Amygdala (tissue), 56 donors: ENCODE measurements at regions not wholly inside any gene's neighbourhood (a gene's known extent, or its start where the extent isn't known, plus 50 kb on each side); places are given as distances from the start of the nearest gene placed in this dataset.
"Not testable (repeated sequence)": the region's sequence is repeated elsewhere in the genome, so short reads cannot be mapped to it uniquely, and the experiment has no call there.

Experiments
- DNase-seq, 56 donors: peaks; one replicate each; lab custom pipeline; 2025; lab: John Stamatoyannopoulos, UW

GRCh38 chr5:174825587-174825986, 101.2 kb downstream of the MSX2 start:
- DNase-seq, result no peak

DNA sequence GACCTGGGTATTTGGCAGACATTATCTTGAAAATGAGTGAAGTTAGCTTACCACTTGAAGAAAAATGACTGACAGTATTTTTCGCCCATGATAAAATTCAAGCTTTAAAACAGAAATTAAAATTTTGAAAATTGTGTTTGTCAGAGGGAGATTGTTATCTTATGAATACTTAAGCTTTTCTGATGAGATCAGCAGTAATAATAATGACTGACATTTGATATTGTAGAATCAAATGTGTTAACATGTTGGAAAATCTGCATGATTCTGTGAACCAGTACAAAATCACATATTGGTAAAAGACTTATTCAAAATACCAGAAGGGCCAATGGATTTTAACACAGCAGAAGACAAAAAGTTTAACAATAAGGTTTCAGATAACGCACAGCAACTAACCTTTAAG, 94.0 kb downstream of the MSX2 start:
- no peak for DNase-seq

DNA sequence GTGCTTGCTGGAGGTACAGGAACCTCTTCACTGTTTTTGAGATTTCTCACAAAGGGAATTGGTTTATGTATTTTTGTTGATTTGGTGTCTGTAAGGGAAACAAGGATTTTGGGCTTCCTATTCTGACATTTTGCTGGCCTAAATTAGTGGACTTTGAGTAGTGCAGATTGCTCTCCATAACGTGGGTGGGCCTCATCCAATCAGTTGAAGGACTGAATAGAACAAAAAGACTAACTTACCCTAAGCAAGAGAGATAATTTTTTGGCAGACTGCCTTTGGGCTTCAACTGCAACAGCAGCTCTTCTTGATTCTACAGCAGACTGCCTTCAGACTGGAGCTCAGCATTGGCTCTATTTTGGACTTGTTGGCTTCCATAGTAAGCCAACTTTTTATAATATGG, 93.2 kb downstream of the MSX2 start:
- no peak for DNase-seq

- no peak for DNase-seq
Observed at GRCh38 chr5:174816858-174817257, 92.5 kb downstream of the MSX2 start.

DNA sequence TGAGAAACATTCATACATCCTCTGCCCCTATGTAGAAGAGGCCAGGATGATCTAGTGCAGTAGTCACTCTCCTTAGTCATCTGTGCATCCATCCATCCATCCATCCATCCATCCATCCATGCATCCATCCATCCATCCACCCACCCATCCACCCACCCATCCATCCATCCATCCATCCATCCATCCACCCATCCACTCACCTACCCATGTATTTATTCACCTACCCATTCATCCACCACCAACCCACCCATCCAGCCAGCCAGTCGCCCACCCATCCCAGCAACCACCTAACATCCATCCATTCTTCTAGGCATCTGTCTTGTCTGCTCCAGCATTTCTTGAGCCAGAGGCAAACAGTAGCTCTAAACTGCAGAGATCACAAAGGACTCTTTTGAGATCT, 87.1 kb downstream of the MSX2 start:
- no peak for DNase-seq

DNA sequence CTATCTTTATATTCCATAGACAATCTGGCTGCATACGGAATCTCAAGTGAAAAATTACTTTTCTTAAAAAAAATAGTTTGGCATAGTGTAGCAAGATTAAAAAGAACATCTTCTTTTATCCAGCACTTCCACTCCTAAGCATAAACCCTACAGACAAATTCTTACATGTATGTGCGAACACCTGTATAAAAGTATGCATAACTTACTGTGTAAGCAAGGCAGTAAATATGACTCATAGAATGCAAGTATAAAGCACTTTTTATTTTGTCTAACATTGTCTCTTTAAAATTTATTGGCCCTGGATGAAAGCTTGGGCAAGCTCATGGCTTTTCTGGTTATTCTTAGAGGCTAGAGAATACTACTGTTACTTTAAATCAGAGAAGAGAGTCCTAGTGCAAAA, 86.4 kb downstream of the MSX2 start:
- no peak for DNase-seq

- DNase-seq, result no peak
Observed at GRCh38 chr5:174807471-174807870, 83.1 kb downstream of the MSX2 start.

DNA sequence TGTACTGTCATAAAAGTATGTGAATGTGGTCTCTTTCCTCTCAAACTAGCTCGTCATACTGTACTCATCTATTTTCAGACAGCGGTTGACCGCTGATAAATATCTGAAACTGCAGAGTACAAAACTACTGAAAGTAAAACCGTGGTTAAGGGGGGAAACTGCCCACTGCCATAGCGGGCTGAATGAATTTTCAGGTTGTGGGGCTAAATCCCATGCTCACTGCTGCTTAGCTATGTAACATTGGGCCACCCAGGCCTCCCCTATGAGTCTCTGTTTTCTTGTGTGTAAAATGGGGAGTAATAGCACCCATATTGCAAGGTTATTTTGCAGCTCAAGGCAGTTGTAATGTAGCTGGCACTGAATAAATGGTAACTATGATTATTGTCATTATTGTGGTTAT, 82.3 kb downstream of the MSX2 start:
- no peak for DNase-seq

- DNase-seq, result no peak
Observed at GRCh38 chr5:174801798-174802197, 77.4 kb downstream of the MSX2 start.

DNA sequence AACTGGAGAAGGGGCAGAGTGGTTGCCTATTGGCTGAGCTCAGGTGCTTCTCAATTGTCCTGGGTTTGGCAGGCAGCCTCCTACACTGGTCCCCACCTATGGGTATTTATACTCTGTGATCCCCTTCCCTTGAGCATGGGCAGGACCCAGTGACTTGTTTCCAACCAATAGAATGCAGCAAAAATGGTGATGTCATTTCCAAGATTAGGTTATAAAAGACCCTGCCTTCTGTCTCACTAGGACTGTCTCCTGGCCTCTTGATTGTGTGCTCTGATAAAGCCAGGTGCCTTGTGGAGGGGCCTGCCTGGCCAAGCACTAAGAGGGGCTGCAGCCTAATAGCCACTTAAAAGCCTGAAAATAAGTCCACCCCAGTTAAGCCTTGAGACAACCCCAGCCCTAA, 76.1 kb downstream of the MSX2 start:
- no peak for DNase-seq

- DNase-seq, result no peak
Observed at GRCh38 chr5:174799121-174799520, 74.7 kb downstream of the MSX2 start.

DNA sequence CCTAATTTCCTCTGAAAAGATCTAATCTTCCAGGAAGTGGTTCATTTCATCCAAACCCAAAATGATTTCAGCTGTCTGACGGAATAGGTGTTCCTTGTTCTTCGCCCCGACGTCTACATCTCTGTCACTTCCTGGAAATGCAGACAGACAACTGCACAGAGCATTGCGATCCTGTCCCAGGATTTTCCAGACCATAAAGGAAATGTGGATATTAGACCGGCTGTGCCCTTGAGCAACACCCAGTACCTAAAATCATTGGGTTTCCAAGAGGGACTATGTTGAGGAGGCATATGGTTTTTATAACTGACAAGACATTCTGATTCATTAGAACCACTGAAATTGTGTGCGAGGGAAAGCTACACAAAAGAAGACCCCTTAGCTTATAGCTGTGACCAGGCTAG, 74.2 kb downstream of the MSX2 start:
- DNase-seq, result no peak

DNA sequence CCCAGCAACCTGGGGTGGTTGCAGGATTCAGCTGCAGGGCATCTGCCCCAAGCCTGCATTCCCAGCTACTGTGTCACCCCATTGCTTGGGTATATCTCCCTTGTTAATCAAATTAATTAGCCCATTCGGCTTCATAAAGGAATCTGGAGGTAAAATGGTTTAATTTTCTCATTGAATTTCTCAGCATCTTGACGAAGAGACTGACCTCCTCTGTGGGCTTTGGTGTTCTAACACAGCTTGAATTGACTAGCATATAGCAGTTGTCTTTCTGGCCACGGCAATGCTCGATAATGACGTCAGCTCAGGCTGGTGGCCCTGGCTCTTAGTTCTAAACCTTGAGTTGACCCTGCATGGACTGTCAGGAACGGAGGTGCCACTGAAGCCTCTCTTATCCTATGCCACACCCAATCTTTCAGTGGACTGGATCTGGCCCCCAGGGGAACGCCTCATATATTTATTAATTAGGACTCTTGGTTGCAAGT, 72.4 kb downstream of the MSX2 start:
- no peak for DNase-seq

DNA sequence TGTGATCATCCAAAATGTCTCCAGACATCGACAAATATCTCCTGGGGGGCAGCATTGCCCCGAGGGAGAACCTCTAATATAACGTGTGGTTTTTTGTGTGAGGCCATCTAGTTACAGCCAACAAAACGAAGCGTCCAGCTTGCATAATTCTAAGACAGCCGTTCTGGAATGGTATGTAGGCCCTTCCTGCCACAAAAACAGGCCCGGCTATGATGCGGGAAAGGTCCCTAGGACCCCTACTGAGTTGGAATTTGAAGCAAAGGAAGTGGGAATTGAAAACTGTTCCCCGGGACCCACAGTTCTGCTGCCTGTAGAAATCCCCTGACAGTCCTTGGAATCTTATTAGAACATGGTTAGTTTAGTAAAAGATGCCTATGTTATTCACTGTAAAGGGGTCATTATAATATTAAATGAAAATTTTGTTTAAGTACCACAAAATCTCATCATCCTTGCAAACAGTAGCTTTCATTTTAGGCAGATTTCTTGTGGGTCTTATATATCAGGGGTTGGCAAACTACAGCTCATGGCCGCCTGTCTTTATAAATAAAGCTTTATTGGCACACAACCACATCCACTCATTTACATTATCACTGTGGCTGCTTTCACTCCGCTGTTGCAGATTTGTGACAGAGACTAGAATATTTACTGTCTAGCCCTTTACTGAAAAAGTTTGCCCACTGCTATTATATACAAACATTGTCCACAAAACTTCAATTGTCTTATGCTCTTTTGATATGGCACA, 70.7 kb downstream of the MSX2 start:
- no peak for DNase-seq

DNA sequence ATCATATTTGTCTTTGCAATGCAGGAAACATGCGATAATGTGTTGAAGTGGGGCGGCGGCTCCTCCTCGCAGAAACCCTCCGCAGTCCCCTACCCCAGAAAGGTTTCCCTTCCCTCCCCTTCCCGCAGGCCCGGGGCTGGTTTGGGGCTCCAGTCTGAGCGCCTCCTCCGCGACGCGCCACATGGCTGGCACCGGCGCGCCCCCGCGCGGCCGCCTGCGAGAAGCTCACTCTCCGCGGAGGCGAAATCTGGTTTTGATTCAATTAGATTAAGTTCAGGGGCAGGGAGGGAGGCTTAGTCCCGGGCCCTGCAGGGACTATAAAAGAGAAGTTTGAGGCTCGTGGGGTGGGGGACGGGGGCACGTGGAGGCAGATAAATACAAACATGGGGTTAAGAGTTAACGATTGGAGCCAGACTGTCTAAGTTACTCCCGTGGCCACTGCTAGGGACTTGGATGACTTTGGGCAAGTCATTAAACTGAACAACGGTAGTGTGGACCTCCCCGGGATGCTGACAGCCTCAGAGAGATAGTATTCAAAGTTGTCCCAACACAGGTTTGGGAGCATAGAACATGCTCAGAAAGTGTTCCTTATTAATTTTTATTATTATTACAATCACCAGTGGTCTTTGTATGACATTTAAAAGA, 69.4 kb downstream of the MSX2 start:
- peak in 47 of 56 donors; percentile 3 to 75 (median 33) for DNase-seq

DNA sequence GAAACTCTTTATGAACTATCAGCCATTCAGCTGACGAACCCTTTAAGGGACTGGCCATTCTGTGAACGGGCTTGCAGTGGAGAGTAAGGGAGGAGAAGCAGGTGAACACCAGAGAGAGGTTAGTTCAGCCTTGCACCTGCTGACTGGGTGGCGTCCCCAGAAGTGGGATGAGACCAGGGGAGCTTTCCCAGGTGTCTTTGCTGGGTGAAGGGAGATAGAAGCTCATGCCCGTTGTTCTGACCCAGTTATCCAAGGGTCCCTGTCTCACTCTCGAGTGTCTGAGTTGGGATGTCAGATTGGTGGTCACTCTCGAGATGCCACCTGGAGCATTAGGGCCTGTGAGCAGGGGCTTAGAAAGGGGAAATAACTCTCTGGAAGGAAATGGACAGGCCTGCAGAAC, 68.7 kb downstream of the MSX2 start:
- no peak for DNase-seq

GRCh38 chr5:174792265-174792664, 67.9 kb downstream of the MSX2 start:
- not testable (repeated sequence) for DNase-seq

DNA sequence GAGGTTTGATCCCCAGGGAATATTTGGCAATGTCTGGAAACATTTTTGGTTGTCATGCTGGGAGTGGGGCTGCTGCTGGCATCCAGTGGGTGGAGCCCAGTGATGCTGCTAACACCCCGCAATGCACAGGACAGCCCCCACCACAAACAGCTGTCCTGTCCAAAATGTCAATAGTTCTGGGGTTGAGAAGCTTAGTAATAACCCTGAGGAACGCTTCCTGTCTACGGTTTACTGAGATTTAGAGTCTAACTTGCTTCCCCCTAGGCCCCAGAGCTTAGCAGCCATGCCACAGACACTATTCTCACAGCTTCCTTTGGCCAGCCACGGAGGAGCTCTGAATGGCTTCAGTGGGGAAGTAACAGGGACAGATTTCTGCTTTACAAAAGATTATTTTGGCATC, 66.5 kb downstream of the MSX2 start:
- DNase-seq, result no peak

DNA sequence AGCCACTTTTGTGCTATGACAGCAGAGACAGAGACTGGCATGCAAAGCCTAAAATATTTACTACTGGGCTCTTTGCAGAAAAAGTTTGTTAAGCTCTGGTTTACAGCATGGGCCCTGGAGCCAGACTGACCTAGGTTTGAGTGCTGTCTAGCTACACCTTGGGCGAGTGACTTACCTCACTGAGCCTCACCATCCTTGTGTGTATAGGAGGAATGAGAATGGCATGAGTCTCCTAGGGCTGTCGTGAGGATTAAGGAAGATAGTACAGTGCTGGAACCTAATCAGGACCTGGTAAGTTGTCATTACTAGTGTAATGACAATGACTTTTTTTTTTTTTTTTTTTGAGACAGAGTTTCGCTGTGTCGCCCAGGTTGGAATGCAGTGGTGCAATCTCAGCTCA, 65.2 kb downstream of the MSX2 start:
- DNase-seq, result no peak

DNA sequence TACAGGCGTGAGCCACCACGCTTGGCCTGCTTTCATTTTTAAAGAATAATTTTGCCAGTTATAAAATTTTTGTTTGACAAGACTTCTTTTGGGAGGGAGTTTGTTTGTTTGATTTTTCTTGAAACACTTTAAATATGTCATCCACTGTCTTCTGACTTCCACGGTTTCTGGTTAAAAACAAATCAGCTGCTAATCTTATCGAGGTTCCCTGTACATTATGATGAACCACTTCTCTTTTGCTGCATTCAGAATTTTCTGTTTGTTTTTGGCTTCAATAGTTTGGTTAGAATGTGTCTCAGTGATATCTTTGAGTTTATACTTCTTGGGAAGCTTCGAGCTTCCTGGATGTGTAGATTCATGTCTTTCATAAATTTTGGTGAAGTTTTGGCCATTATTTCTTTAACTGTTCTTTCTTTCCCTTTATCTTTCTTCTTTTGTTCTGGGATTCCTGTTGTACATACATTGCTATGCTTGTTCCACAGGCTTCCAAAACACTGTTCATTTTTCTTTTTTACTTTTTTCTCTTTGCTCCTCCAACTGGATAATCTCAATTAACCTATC, 60.8 kb downstream of the MSX2 start:
- no peak for DNase-seq
